ENCODE measurements at regions not wholly inside any gene's neighbourhood (a gene's known extent, or its start where the extent isn't known, plus 50 kb on each side); places are given as distances from the start of the nearest gene placed in this dataset.
A peak's percentile ranks its signal among the peaks of the same experiment; 100 is the strongest.

- Histone ChIP-seq H3K36me3 (ENCODE audit: control insufficient read depth, insufficient read depth, low read length) (no peaks in the 10 kb centered on the region), H3K4me3 (ENCODE audit: low read depth, low read length) (no peak overlapping the region), H3K4me2 (ENCODE audit: low read length) (no peak overlapping the region), H3K9ac (no peak overlapping the region), H3K79me2 (no peaks in the 10 kb centered on the region), H3K4me1 (no peaks in the 10 kb centered on the region), H3K9me3 (ENCODE audit: control insufficient read depth, low read length) (no peaks in the 10 kb centered on the region), H3K27me3 (ENCODE audit: control insufficient read depth, insufficient read depth, low read length) (no peaks in the 10 kb centered on the region), H3K27ac (no peak overlapping the region), H2AFZ (no peak overlapping the region)
- TF ChIP-seq, protein P1, sequence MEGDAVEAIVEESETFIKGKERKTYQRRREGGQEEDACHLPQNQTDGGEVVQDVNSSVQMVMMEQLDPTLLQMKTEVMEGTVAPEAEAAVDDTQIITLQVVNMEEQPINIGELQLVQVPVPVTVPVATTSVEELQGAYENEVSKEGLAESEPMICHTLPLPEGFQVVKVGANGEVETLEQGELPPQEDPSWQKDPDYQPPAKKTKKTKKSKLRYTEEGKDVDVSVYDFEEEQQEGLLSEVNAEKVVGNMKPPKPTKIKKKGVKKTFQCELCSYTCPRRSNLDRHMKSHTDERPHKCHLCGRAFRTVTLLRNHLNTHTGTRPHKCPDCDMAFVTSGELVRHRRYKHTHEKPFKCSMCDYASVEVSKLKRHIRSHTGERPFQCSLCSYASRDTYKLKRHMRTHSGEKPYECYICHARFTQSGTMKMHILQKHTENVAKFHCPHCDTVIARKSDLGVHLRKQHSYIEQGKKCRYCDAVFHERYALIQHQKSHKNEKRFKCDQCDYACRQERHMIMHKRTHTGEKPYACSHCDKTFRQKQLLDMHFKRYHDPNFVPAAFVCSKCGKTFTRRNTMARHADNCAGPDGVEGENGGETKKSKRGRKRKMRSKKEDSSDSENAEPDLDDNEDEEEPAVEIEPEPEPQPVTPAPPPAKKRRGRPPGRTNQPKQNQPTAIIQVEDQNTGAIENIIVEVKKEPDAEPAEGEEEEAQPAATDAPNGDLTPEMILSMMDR (IDR thresholded peaks at IDR 0.05) = peak; percentile 55
Measured at GRCh38 chr1:34597877-34598514, 156.9 kb upstream of the GJB5 start.

DNA sequence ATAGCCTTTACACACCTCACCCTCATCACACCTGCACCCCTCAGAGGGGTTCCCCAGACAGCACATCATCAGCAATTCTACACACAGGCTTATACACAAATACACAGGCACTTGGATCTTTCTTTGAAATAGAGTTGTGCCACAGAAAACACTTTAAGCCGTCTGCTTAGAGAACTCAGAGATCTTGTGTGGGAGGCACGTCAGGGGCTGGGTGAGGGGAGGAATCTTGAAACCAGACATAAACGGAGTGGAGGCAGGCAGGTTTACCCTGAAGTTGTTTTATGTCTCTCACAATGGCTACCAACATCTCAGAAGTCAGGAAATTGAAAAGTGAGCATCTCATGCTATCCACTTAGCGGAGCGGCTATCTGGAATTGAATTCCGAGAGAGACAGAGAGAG, 151.9 kb upstream of the GJB5 start:
- TF ChIP-seq, protein P1 (IDR thresholded peaks at IDR 0.05) = no peak
- Histone ChIP-seq H3K9me3 (ENCODE audit: control insufficient read depth, low read length) (no peaks in the 10 kb centered on the region), H3K4me3 (ENCODE audit: low read depth, low read length) (no peak overlapping the region), H3K36me3 (ENCODE audit: control insufficient read depth, insufficient read depth, low read length) (no peaks in the 10 kb centered on the region), H3K27me3 (ENCODE audit: control insufficient read depth, insufficient read depth, low read length) (no peaks in the 10 kb centered on the region), H3K4me1 (no peaks in the 10 kb centered on the region), H3K9ac (no peak overlapping the region), H3K4me2 (ENCODE audit: low read length) (no peak overlapping the region), H3K79me2 (no peaks in the 10 kb centered on the region), H2AFZ (no peak overlapping the region), H3K27ac (no peak overlapping the region)

DNA sequence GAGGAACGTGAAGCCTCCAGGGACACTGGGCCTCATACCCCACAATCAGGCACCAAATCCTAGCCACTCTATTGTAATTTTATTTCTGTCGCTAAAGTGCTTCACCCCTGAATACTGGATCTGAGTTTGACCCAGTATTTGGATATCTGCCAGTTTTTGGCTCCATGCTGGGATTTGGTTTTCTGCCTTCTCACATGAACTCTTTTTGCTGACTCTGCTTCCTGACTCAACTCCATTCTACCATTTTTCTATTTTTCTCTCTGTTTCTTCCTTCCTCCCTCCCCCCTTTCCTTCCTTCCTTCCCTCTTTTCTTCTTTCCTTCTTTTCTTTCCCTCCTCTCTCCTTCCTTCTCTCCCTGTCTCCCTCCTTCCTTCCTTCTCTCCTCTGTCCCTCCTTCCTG, 151.3 kb upstream of the GJB5 start:
- no peak overlapping the region for H2AFZ ChIP-seq

GRCh38 chr1:34606504-34606903, 148.3 kb upstream of the GJB5 start:
- Histone ChIP-seq H2AFZ (no peak overlapping the region), H3K27me3 (ENCODE audit: control insufficient read depth, insufficient read depth, low read length) (no peaks in the 10 kb centered on the region), H3K4me1 (no peaks in the 10 kb centered on the region), H3K79me2 (no peaks in the 10 kb centered on the region), H3K4me2 (ENCODE audit: low read length) (no peak overlapping the region), H3K4me3 (ENCODE audit: low read depth, low read length) (no peak overlapping the region), H3K27ac (no peak overlapping the region), H3K9ac (no peak overlapping the region), H3K36me3 (ENCODE audit: control insufficient read depth, insufficient read depth, low read length) (no peaks in the 10 kb centered on the region), H3K9me3 (ENCODE audit: control insufficient read depth, low read length) (no peaks in the 10 kb centered on the region)
- TF ChIP-seq, protein P1 (IDR thresholded peaks at IDR 0.05) = no peak

More for the DNA sequence above, 151.3 kb upstream of the GJB5 start:
- H3K4me3 ChIP-seq (ENCODE audit: low read depth, low read length) = no peak overlapping the region
- H3K79me2 ChIP-seq = no peaks in the 10 kb centered on the region
- no peaks in the 10 kb centered on the region for H3K4me1 ChIP-seq
- no peaks in the 10 kb centered on the region for H3K27me3 ChIP-seq (ENCODE audit: control insufficient read depth, insufficient read depth, low read length)
- H3K9ac ChIP-seq = no peak overlapping the region
- H3K9me3 ChIP-seq (ENCODE audit: control insufficient read depth, low read length) = no peaks in the 10 kb centered on the region
- H3K27ac ChIP-seq = no peak overlapping the region
- no peak overlapping the region for H3K4me2 ChIP-seq (ENCODE audit: low read length)
- TF ChIP-seq, protein P1 (IDR thresholded peaks at IDR 0.05) = no peak
- no peaks in the 10 kb centered on the region for H3K36me3 ChIP-seq (ENCODE audit: control insufficient read depth, insufficient read depth, low read length)

- Histone ChIP-seq H3K4me3 (ENCODE audit: low read depth, low read length) (no peak overlapping the region), H3K36me3 (ENCODE audit: control insufficient read depth, insufficient read depth, low read length) (no peaks in the 10 kb centered on the region), H3K9ac (no peak overlapping the region), H3K79me2 (no peaks in the 10 kb centered on the region), H2AFZ (no peak overlapping the region), H3K4me1 (no peaks in the 10 kb centered on the region), H3K27ac (no peak overlapping the region), H3K27me3 (ENCODE audit: control insufficient read depth, insufficient read depth, low read length) (no peaks in the 10 kb centered on the region), H3K4me2 (ENCODE audit: low read length) (no peak overlapping the region), H3K9me3 (ENCODE audit: control insufficient read depth, low read length) (no peaks in the 10 kb centered on the region)
- TF ChIP-seq, protein P1 (IDR thresholded peaks at IDR 0.05) = no peak
Measured at GRCh38 chr1:34610063-34610462, 144.8 kb upstream of the GJB5 start.

Data from parathyroid adenoma (tissue), 2 donors.